ENCODE measurements at regions not wholly inside any gene's neighbourhood (a gene's known extent, or its start where the extent isn't known, plus 50 kb on each side); places are given as distances from the start of the nearest gene placed in this dataset.

GRCh38 chr7:22913158-22913557 lies 90.5 kb upstream of the TOMM7 start:
- Histone ChIP-seq H3K9me3 (ENCODE audit: control insufficient read depth, insufficient read depth, low read depth, low read length) (peaks cover 32% of the 10 kb centered on the region), H3K36me3 (ENCODE audit: control insufficient read depth, insufficient read depth, low read length) (no peaks in the 10 kb centered on the region), H3K9ac (ENCODE audit: low read length) (no peak overlapping the region), H3K4me1 (ENCODE audit: control insufficient read depth, insufficient read depth, low read length) (no peaks in the 10 kb centered on the region), H3K27ac (ENCODE audit: low read depth, low read length) (no peak overlapping the region), H3K4me3 (ENCODE audit: low read depth, low read length) (no peak overlapping the region), H3K27me3 (ENCODE audit: control insufficient read depth, insufficient read depth, low read length) (no peaks in the 10 kb centered on the region)

GRCh38 chr7:22911889-22912288 lies 89.2 kb upstream of the TOMM7 start:
- Histone ChIP-seq H3K9me3 (ENCODE audit: control insufficient read depth, insufficient read depth, low read depth, low read length) (peaks cover 29% of the 10 kb centered on the region), H3K27ac (ENCODE audit: low read depth, low read length) (no peak overlapping the region), H3K4me3 (ENCODE audit: low read depth, low read length) (no peak overlapping the region), H3K27me3 (ENCODE audit: control insufficient read depth, insufficient read depth, low read length) (no peaks in the 10 kb centered on the region), H3K4me1 (ENCODE audit: control insufficient read depth, insufficient read depth, low read length) (no peaks in the 10 kb centered on the region), H3K36me3 (ENCODE audit: control insufficient read depth, insufficient read depth, low read length) (no peaks in the 10 kb centered on the region), H3K9ac (ENCODE audit: low read length) (no peak overlapping the region)

GRCh38 chr7:22909917-22910316 lies 87.3 kb upstream of the TOMM7 start:
- peaks cover 22% of the 10 kb centered on the region for H3K9me3 ChIP-seq (ENCODE audit: control insufficient read depth, insufficient read depth, low read depth, low read length)
- H3K36me3 ChIP-seq (ENCODE audit: control insufficient read depth, insufficient read depth, low read length): no peaks in the 10 kb centered on the region
- H3K9ac ChIP-seq (ENCODE audit: low read length): no peak overlapping the region

GRCh38 chr7:22907805-22908204 lies 85.2 kb upstream of the TOMM7 start:
- H3K4me3 ChIP-seq (ENCODE audit: low read depth, low read length): no peak overlapping the region
- no peaks in the 10 kb centered on the region for H3K4me1 ChIP-seq (ENCODE audit: control insufficient read depth, insufficient read depth, low read length)
- no peak overlapping the region for H3K9ac ChIP-seq (ENCODE audit: low read length)
- H3K27ac ChIP-seq (ENCODE audit: low read depth, low read length): no peak overlapping the region
- no peaks in the 10 kb centered on the region for H3K27me3 ChIP-seq (ENCODE audit: control insufficient read depth, insufficient read depth, low read length)
- peaks cover 10% of the 10 kb centered on the region; the same call in 1 of the 2 replicates for H3K9me3 ChIP-seq (ENCODE audit: control insufficient read depth, insufficient read depth, low read depth, low read length)
- no peaks in the 10 kb centered on the region for H3K36me3 ChIP-seq (ENCODE audit: control insufficient read depth, insufficient read depth, low read length)

More at GRCh38 chr7:22909917-22910316, 87.3 kb upstream of the TOMM7 start:
- Histone ChIP-seq H3K4me1 (ENCODE audit: control insufficient read depth, insufficient read depth, low read length) (no peaks in the 10 kb centered on the region), H3K27me3 (ENCODE audit: control insufficient read depth, insufficient read depth, low read length) (no peaks in the 10 kb centered on the region), H3K27ac (ENCODE audit: low read depth, low read length) (no peak overlapping the region), H3K4me3 (ENCODE audit: low read depth, low read length) (no peak overlapping the region)

GRCh38 chr7:22900784-22901183 lies 78.1 kb upstream of the TOMM7 start:
- Histone ChIP-seq H3K4me3 (ENCODE audit: low read depth, low read length) (no peak overlapping the region), H3K4me1 (ENCODE audit: control insufficient read depth, insufficient read depth, low read length) (peaks cover 3% of the 10 kb centered on the region; the same call in 1 of the 2 replicates), H3K9ac (ENCODE audit: low read length) (no peak overlapping the region), H3K36me3 (ENCODE audit: control insufficient read depth, insufficient read depth, low read length) (no peaks in the 10 kb centered on the region), H3K27ac (ENCODE audit: low read depth, low read length) (no peak overlapping the region), H3K27me3 (ENCODE audit: control insufficient read depth, insufficient read depth, low read length) (no peaks in the 10 kb centered on the region), H3K9me3 (ENCODE audit: control insufficient read depth, insufficient read depth, low read depth, low read length) (0 out of 2 replicates have a peak, but pooled peaks cover 3% of the 10 kb centered on the region)

DNA sequence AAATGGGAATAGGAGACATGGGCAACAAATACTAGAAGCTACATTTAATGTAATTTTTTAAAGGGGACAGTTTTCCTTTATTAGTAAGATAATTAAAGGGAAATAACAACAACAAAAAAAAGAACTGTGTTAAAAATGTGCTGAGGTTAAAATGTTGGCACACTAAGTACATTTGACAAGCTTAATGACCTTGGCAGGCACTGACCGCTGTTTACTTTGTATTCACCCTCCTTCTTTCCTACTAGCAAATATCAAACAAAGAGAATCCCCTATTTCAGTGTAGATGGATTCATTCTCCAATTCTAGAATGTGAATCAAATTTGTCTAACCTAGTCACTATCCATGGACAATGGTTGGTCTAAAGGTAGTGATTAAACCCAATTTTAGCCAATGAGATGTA lies 77.5 kb upstream of the TOMM7 start:
- H3K36me3 ChIP-seq (ENCODE audit: control insufficient read depth, insufficient read depth, low read length): no peaks in the 10 kb centered on the region
- H3K4me1 ChIP-seq (ENCODE audit: control insufficient read depth, insufficient read depth, low read length): peaks cover 3% of the 10 kb centered on the region; the same call in 1 of the 2 replicates
- no peak overlapping the region for H3K9ac ChIP-seq (ENCODE audit: low read length)
- no peaks in the 10 kb centered on the region for H3K27me3 ChIP-seq (ENCODE audit: control insufficient read depth, insufficient read depth, low read length)
- H3K9me3 ChIP-seq (ENCODE audit: control insufficient read depth, insufficient read depth, low read depth, low read length): 0 out of 2 replicates have a peak, but pooled peaks cover 3% of the 10 kb centered on the region
- no peak overlapping the region for H3K27ac ChIP-seq (ENCODE audit: low read depth, low read length)
- no peak overlapping the region for H3K4me3 ChIP-seq (ENCODE audit: low read depth, low read length)

- Histone ChIP-seq H3K9me3 (ENCODE audit: control insufficient read depth, insufficient read depth, low read depth, low read length) (no peaks in the 10 kb centered on the region), H3K36me3 (ENCODE audit: control insufficient read depth, insufficient read depth, low read length) (no peaks in the 10 kb centered on the region), H3K27me3 (ENCODE audit: control insufficient read depth, insufficient read depth, low read length) (no peaks in the 10 kb centered on the region), H3K27ac (ENCODE audit: low read depth, low read length) (no peak overlapping the region), H3K4me3 (ENCODE audit: low read depth, low read length) (no peak overlapping the region), H3K9ac (ENCODE audit: low read length) (no peak overlapping the region), H3K4me1 (ENCODE audit: control insufficient read depth, insufficient read depth, low read length) (peaks cover 10% of the 10 kb centered on the region)
Observed at GRCh38 chr7:22896917-22897316, 74.3 kb upstream of the TOMM7 start.

- H3K27ac ChIP-seq (ENCODE audit: low read depth, low read length): no peak overlapping the region
- H3K36me3 ChIP-seq (ENCODE audit: control insufficient read depth, insufficient read depth, low read length): no peaks in the 10 kb centered on the region
- no peaks in the 10 kb centered on the region for H3K27me3 ChIP-seq (ENCODE audit: control insufficient read depth, insufficient read depth, low read length)
Observed at GRCh38 chr7:22895828-22896165, 73.1 kb upstream of the TOMM7 start.

DNA sequence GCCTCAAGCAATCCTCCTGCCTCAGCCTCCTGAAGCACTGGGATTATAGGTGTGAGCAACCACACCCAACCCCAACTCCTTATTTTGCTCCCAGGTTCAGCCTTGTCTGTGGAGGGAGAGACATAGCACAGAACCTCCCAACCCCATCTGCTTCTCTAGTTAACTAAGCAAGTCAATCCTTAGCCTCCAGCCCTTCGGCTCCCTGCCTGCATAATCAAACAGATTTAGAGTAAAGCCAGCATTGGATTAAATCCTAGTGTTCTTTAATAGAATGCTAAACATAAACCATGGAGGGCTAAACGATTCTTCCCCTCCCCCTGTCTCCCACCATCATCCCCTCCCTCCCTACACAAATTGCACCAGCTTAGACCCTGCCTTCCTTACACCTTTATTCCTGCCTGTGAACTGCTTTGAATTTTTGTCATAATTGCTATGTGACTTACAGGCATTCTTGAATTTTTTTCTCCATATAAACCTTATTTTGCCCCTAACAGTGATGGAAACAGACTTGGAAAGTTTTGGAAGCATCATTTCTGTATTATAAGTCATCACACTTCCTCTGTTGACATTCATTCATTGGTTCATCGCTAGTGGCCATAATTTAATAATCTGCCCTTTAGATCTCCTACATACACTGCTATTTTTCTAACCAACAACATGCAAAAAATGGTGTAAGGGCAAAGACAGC lies 72.6 kb upstream of the TOMM7 start:
- Histone ChIP-seq H3K27ac (ENCODE audit: low read depth, low read length) (no peak overlapping the region), H3K4me1 (ENCODE audit: control insufficient read depth, insufficient read depth, low read length) (peaks cover 10% of the 10 kb centered on the region), H3K27me3 (ENCODE audit: control insufficient read depth, insufficient read depth, low read length) (no peaks in the 10 kb centered on the region), H3K36me3 (ENCODE audit: control insufficient read depth, insufficient read depth, low read length) (no peaks in the 10 kb centered on the region), H3K9ac (ENCODE audit: low read length) (no peak overlapping the region), H3K9me3 (ENCODE audit: control insufficient read depth, insufficient read depth, low read depth, low read length) (no peaks in the 10 kb centered on the region), H3K4me3 (ENCODE audit: low read depth, low read length) (no peak overlapping the region)

More at GRCh38 chr7:22895828-22896165, 73.1 kb upstream of the TOMM7 start:
- Histone ChIP-seq H3K4me1 (ENCODE audit: control insufficient read depth, insufficient read depth, low read length) (peaks cover 10% of the 10 kb centered on the region), H3K4me3 (ENCODE audit: low read depth, low read length) (no peak overlapping the region), H3K9ac (ENCODE audit: low read length) (no peak overlapping the region), H3K9me3 (ENCODE audit: control insufficient read depth, insufficient read depth, low read depth, low read length) (no peaks in the 10 kb centered on the region)

- Histone ChIP-seq H3K9me3 (ENCODE audit: control insufficient read depth, insufficient read depth, low read depth, low read length) (no peaks in the 10 kb centered on the region), H3K4me1 (ENCODE audit: control insufficient read depth, insufficient read depth, low read length) (peaks cover 10% of the 10 kb centered on the region), H3K4me3 (ENCODE audit: low read depth, low read length) (no peak overlapping the region), H3K27me3 (ENCODE audit: control insufficient read depth, insufficient read depth, low read length) (no peaks in the 10 kb centered on the region), H3K9ac (ENCODE audit: low read length) (no peak overlapping the region), H3K36me3 (ENCODE audit: control insufficient read depth, insufficient read depth, low read length) (no peaks in the 10 kb centered on the region), H3K27ac (ENCODE audit: low read depth, low read length) (no peak overlapping the region)
Observed at GRCh38 chr7:22894546-22894945, 71.9 kb upstream of the TOMM7 start.

- H3K9ac ChIP-seq (ENCODE audit: low read length): no peak overlapping the region
Observed at GRCh38 chr7:22890773-22891172, 68.1 kb upstream of the TOMM7 start.

More at GRCh38 chr7:22890773-22891172, 68.1 kb upstream of the TOMM7 start:
- H3K4me3 ChIP-seq (ENCODE audit: low read depth, low read length): no peak overlapping the region
- H3K9me3 ChIP-seq (ENCODE audit: control insufficient read depth, insufficient read depth, low read depth, low read length): no peaks in the 10 kb centered on the region
- H3K27me3 ChIP-seq (ENCODE audit: control insufficient read depth, insufficient read depth, low read length): no peaks in the 10 kb centered on the region
- H3K27ac ChIP-seq (ENCODE audit: low read depth, low read length): no peak overlapping the region
- no peaks in the 10 kb centered on the region for H3K36me3 ChIP-seq (ENCODE audit: control insufficient read depth, insufficient read depth, low read length)
- H3K4me1 ChIP-seq (ENCODE audit: control insufficient read depth, insufficient read depth, low read length): peaks cover 7% of the 10 kb centered on the region; the same call in 1 of the 2 replicates
